ENCODE measurements at regions not wholly inside any gene's neighbourhood (a gene's known extent, or its start where the extent isn't known, plus 50 kb on each side); places are given as distances from the start of the nearest gene placed in this dataset.

DNA sequence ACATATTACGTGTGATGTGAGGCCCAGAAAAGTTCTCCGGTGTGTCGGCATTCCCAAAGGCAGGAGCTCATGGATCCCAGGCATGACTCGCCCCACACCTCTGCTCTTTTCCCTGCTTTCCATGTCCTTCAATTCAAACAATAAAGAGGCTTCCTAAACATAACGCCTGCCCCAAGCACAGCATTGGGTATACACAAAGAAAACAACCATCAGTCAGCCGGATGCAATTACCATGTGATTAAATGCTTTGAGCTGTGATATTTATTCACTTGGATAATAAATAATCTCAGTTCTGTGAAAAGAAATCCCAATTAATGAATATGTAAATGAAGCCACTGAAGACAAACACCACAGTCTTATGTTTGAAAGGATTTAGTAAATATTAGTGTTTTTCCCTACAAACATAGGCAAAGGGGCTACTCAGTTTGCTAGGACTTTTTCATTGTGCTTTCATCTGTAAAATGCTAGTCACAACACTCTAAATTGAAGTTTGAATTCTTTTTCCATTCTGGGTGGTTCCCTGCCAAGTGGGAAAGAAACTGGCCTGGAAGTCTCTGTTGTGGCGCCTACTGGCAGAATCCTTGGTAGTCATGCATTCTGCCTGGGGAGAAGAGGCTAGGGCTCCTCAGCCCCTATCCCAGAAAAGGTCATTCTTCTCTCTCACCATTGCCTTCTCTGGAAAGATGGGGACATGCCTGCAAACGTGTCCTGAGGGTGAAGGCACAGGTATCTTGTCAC lies 144.7 kb downstream of the COL6A3 start:
- no peak for DNase-seq (ENCODE audit: low read depth in 2 of 2)

DNA sequence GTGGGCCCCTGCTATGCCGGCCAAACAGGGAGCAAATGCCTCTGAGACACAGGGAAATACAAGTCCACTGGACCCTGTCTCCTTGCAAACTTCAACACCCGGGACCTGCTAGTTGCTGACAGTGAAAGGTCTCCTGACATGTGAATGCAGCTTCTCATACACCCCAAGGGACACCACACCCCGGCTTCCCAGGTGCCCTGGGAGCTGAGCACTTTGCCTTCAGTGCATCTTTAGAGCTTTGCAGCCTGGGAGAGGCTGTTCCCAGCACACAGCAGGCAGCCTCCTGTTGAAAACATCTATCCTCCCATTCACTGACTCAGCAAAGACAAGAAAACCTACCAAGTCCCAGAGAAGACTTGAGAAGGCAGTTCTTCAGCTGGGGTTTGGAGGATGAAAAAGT lies 143.4 kb downstream of the COL6A3 start:
- DNase-seq (ENCODE audit: low read depth in 2 of 2) = no peak

- DNase-seq (ENCODE audit: low read depth in 2 of 2) = no peak
Measured at GRCh38 chr2:237271698-237272652, 142.0 kb downstream of the COL6A3 start.
